Kidney epithelial cell (primary cell): ENCODE measurements at regions not wholly inside any gene's neighbourhood (a gene's known extent, or its start where the extent isn't known, plus 50 kb on each side); places are given as distances from the start of the nearest gene placed in this dataset.

Experiments used
- DNase-seq: peaks from one replicate; pipeline ENCODE4 v3.0.0-alpha.2; 2010; ENCODE audit warnings: low read depth
- H3K27me3 ChIP-seq: 2 replicates; pipeline ENCODE4 v1.6.0; 2011; ENCODE audit warnings: low read length; ENCODE audit not compliant: control insufficient read depth, insufficient read depth
- H3K36me3 ChIP-seq: 2 replicates; pipeline ENCODE4 v1.5.1; 2011; ENCODE audit warnings: low read length; ENCODE audit not compliant: control insufficient read depth, insufficient read depth
- H3K4me3 ChIP-seq: 2 replicates; pipeline ENCODE4 v1.5.1; 2011; ENCODE audit warnings: low read depth, mild to moderate bottlenecking, control low read depth, low read length
- CTCF ChIP-seq: IDR thresholded peaks from 2 replicates; pipeline ENCODE4 v1.5.1; 2011; ENCODE audit warnings: mild to moderate bottlenecking, moderate library complexity, low read length, control low read depth, inconsistent platforms; ENCODE audit not compliant: insufficient read depth, poor library complexity, severe bottlenecking

- no peak for DNase-seq
- Histone ChIP-seq H3K4me3 (no peak overlapping the region), H3K27me3 (peaks cover 2% of the 10 kb centered on the region), H3K36me3 (no peaks in the 10 kb centered on the region)
- TF ChIP-seq CTCF = no peak
These were observed 202.3 kb upstream of the C14orf180 start for GRCh38 chr14:104377256-104377655.

- peaks cover 10% of the 10 kb centered on the region for H3K27me3 ChIP-seq
These were observed 200.9 kb upstream of the C14orf180 start for GRCh38 chr14:104378698-104379113.

GRCh38 chr14:104382361-104383087, 197.0 kb upstream of the C14orf180 start:
- no peak for DNase-seq
- H3K4me3 ChIP-seq = no peak overlapping the region
- peaks cover 21% of the 10 kb centered on the region for H3K27me3 ChIP-seq
- H3K36me3 ChIP-seq = no peaks in the 10 kb centered on the region
- no peak for TF ChIP-seq CTCF

More at GRCh38 chr14:104378698-104379113, 200.9 kb upstream of the C14orf180 start:
- H3K4me3 ChIP-seq = no peak overlapping the region
- H3K36me3 ChIP-seq = no peaks in the 10 kb centered on the region
- DNase-seq = no peak
- no peak for TF ChIP-seq CTCF

- Histone ChIP-seq H3K36me3 (no peaks in the 10 kb centered on the region), H3K27me3 (peaks cover 21% of the 10 kb centered on the region), H3K4me3 (no peak overlapping the region)
These were observed 196.2 kb upstream of the C14orf180 start for GRCh38 chr14:104383088-104383995.

GRCh38 chr14:104383996-104384775, 195.4 kb upstream of the C14orf180 start:
- no peak for DNase-seq
- peaks cover 21% of the 10 kb centered on the region for H3K27me3 ChIP-seq
- no peaks in the 10 kb centered on the region for H3K36me3 ChIP-seq
- no peak overlapping the region for H3K4me3 ChIP-seq
- no peak for TF ChIP-seq CTCF

More at GRCh38 chr14:104383088-104383995, 196.2 kb upstream of the C14orf180 start:
- DNase-seq = no peak
- no peak for TF ChIP-seq CTCF
